ENCODE measurements at regions not wholly inside any gene's neighbourhood (a gene's known extent, or its start where the extent isn't known, plus 50 kb on each side); places are given as distances from the start of the nearest gene placed in this dataset.

DNA sequence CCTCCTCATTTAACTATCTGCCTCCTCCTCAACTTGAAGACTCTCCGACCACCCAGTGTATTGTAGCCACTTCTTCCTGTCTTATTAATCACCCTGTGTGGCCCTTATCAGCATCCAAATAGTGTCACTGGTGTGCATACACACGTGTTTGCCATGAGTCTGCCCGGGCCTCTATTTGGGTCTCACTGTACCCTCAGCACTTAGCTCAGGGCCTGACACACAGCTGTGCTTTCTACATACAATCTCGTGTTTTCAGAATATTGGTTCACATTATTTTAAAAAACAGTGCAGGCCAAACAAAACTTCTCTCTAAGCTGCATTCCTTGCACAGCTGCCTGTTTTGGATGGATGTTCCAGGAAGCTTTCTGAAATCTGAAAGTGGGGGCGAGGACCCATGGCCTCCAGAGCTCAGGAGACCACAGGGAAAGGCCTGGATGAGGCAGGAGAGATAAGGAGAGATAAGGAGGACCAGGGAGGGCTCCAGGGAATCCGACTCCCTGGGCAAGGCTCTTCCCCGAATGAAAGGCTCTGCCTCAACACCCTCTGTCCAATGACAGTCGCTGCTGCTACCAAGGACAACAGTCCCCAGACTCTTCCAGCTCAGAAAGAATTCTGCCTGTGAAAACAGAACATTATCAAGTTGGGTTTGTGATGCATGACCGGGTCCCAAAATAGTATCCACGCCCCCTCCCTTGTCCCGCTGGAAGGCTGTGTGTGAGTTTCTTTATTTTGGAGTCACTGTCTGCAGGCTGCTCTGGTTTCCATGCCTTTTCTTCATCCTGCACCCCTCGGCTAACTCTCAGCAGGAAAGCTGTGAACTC is 255.6 kb downstream of the NSG2 start:
- Histone ChIP-seq H3K4me1 (ENCODE audit: control insufficient read depth in 1 of 2, insufficient read depth in 2 of 2, low read length in 2 of 2) (no peaks in the 10 kb centered on the region), H3K9ac (ENCODE audit: low read length) (no peak overlapping the region), H3K36me3 (ENCODE audit: control insufficient read depth in 1 of 2, insufficient read depth in 2 of 2, low read length in 2 of 2) (no peaks in the 10 kb centered on the region), H3K79me2 (ENCODE audit: insufficient read depth, low read length) (no peaks in the 10 kb centered on the region), H3K27ac (ENCODE audit: low read depth, low read length) (no peak overlapping the region), H2AFZ (ENCODE audit: low read depth, low read length, poor library complexity, severe bottlenecking) (no peak overlapping the region), H3K27me3 (ENCODE audit: insufficient read depth, low read length) (peaks cover 8% of the 10 kb centered on the region), H3K4me3 (replicated peaks in 1 of 2; ENCODE audit: low read depth in 1 of 2, low read length in 2 of 2) (no peak overlapping the region), H3K9me2 (ENCODE audit: insufficient read depth) (no peaks in the 10 kb centered on the region), H4K20me1 (ENCODE audit: insufficient read depth) (no peaks in the 10 kb centered on the region), H3K4me2 (ENCODE audit: low read length) (no peak overlapping the region), H3K9me3 (ENCODE audit: control insufficient read depth in 1 of 2, insufficient read depth in 1 of 2, low read depth in 1 of 2, low read length in 2 of 2) (no peaks in the 10 kb centered on the region)
- TF ChIP-seq POLR2AphosphoS5 (IDR thresholded peaks at IDR 0.05; ENCODE audit: low read depth, low read length) (no peak), REST (IDR thresholded peaks at IDR 0.05; ENCODE audit: low read depth) (no peak), POLR2A (IDR thresholded peaks at IDR 0.05; ENCODE audit: borderline replicate concordance, extremely low read depth, insufficient read depth, insufficient read length) (no peak), CEBPB (IDR thresholded peaks at IDR 0.05; ENCODE audit: low read depth) (no peak), RAD21 (IDR thresholded peaks at IDR 0.05; ENCODE audit: low read depth) (no peak), FOSL1 (IDR thresholded peaks at IDR 0.05; ENCODE audit: low read depth) (no peak), SIN3A (IDR thresholded peaks at IDR 0.05; ENCODE audit: low read depth) (no peak), SRF (IDR thresholded peaks at IDR 0.05; ENCODE audit: low read depth) (no peak), CBX3 (IDR thresholded peaks at IDR 0.05; ENCODE audit: low read depth) (no peak)
- TF ChIP-seq, protein P1, sequence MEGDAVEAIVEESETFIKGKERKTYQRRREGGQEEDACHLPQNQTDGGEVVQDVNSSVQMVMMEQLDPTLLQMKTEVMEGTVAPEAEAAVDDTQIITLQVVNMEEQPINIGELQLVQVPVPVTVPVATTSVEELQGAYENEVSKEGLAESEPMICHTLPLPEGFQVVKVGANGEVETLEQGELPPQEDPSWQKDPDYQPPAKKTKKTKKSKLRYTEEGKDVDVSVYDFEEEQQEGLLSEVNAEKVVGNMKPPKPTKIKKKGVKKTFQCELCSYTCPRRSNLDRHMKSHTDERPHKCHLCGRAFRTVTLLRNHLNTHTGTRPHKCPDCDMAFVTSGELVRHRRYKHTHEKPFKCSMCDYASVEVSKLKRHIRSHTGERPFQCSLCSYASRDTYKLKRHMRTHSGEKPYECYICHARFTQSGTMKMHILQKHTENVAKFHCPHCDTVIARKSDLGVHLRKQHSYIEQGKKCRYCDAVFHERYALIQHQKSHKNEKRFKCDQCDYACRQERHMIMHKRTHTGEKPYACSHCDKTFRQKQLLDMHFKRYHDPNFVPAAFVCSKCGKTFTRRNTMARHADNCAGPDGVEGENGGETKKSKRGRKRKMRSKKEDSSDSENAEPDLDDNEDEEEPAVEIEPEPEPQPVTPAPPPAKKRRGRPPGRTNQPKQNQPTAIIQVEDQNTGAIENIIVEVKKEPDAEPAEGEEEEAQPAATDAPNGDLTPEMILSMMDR (IDR thresholded peaks at IDR 0.05 in 2 of 3, conservative IDR thresholded peaks at IDR 0.05 in 1 of 3; ENCODE audit: borderline replicate concordance in 1 of 3, insufficient read depth in 1 of 3, low read depth in 2 of 3, low read length in 2 of 3) = no peak
- TF ChIP-seq, protein P2, sequence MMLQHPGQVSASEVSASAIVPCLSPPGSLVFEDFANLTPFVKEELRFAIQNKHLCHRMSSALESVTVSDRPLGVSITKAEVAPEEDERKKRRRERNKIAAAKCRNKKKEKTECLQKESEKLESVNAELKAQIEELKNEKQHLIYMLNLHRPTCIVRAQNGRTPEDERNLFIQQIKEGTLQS (IDR thresholded peaks at IDR 0.05) = no peak
- CTCF ChIA-PET = interaction anchor here (1.1 kb wide), 1 partner anchor 255 kb away, joined by 3 read pairs; the partner anchor contains the start of gene NSG2
- ATAC-seq = no peak
- intact Hi-C loops (cut with micrococcal nuclease) = no loop called here
- RAD21 ChIA-PET (ENCODE audit: low non-redundant PET in 1 of 2, low total read pairs in 2 of 2, uncharacterized antibody in 2 of 2, unreplicated experiment in 2 of 2) = no interaction called here
- POLR2A ChIA-PET = no interaction called here
- no TSS peak for BruUV-seq (replicated peaks)
- no peak for DNase-seq (ENCODE audit: low read depth, low spot score)

All from HCT116 (cell line).